GM12891 (cell line): ENCODE measurements at regions not wholly inside any gene's neighbourhood (a gene's known extent, or its start where the extent isn't known, plus 50 kb on each side); places are given as distances from the start of the nearest gene placed in this dataset.

Experiments used
- PAX5 ChIP-seq: IDR thresholded peaks from 2 replicates; pipeline ENCODE4 v1.6.1; 2011; ENCODE audit warnings: low read length, moderate library complexity, mild to moderate bottlenecking; ENCODE audit not compliant: insufficient read depth, severe bottlenecking
- POLR2A ChIP-seq: IDR thresholded peaks from 2 replicates; pipeline ENCODE4 v1.6.1; 2011; ENCODE audit warnings: low read depth, low read length, control low read depth
- POLR2AphosphoS5 ChIP-seq: IDR thresholded peaks from 2 replicates; pipeline ENCODE4 v1.6.1; 2011; ENCODE audit warnings: low read depth, low read length, control low read depth
- POU2F2 ChIP-seq: IDR thresholded peaks from 2 replicates; pipeline ENCODE4 v1.6.1; 2011; ENCODE audit warnings: low read depth, mild to moderate bottlenecking, control low read depth, low read length, moderate library complexity
- SPI1 ChIP-seq: IDR thresholded peaks from 2 replicates; pipeline ENCODE4 v1.6.1; 2011; ENCODE audit warnings: low read depth, low read length, control low read depth
- TAF1 ChIP-seq: IDR thresholded peaks from 2 replicates; pipeline ENCODE4 v1.6.1; 2011; ENCODE audit warnings: low read depth, low read length, control low read depth

DNA sequence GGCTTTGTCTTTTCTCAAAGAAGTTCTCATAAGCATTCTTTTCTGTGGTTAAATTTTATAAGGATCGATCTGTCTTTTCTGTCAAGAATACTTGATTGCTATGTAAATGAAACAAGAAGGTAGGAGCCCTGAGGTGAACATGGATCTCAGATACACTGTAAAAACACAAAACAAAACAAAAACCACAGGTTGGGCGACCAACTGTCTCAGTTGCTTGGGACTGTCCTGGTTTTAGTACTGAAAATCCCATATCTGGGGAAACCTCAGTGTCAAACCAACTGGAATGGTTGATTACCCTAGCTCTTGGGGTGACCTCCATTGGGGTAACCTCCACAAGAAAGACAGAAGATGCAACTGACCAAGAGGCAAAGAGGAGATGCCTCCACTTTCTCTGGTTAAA is 55.8 kb upstream of the TMEM178A start:
- TF ChIP-seq POLR2A (no peak), SPI1 (no peak), TAF1 (no peak), POLR2AphosphoS5 (no peak), POU2F2 (no peak), PAX5 (no peak)
